H9 (cell line): ENCODE measurements at regions not wholly inside any gene's neighbourhood (a gene's known extent, or its start where the extent isn't known, plus 50 kb on each side); places are given as distances from the start of the nearest gene placed in this dataset.

Experiments
- DNase-seq: peaks from one replicate; pipeline ENCODE4 v3.0.0-alpha.2; 2017
- H2AFZ ChIP-seq: one replicate; pipeline ENCODE4 v1.6.1; 2013; ENCODE audit warnings: mild to moderate bottlenecking, low read length, control low read depth, moderate library complexity
- H2AK5ac ChIP-seq: 2 replicates; pipeline ENCODE4 v1.6.1; 2013; ENCODE audit warnings: low read length, control low read depth, mixed read lengths; ENCODE audit not compliant: insufficient read length
- H2BK120ac ChIP-seq: one replicate; pipeline ENCODE4 v1.6.1; 2013; ENCODE audit warnings: low read depth, mild to moderate bottlenecking, low read length, control low read depth, inconsistent platforms; ENCODE audit not compliant: poor library complexity, severe bottlenecking
- H2BK12ac ChIP-seq: 2 replicates; pipeline ENCODE4 v1.6.1; 2013; ENCODE audit warnings: low read length, control low read depth, mixed read lengths, low read depth; ENCODE audit not compliant: insufficient read length
- H2BK15ac ChIP-seq: 2 replicates; pipeline ENCODE4 v1.6.1; 2013; ENCODE audit warnings: low read depth, low read length, control low read depth
- H2BK20ac ChIP-seq: one replicate; pipeline ENCODE4 v1.6.1; 2013; ENCODE audit warnings: low read depth, mild to moderate bottlenecking, low read length, control low read depth, inconsistent platforms; ENCODE audit not compliant: poor library complexity, severe bottlenecking
- H2BK5ac ChIP-seq: 2 replicates; pipeline ENCODE4 v1.6.1; 2013; ENCODE audit warnings: low read length, control low read depth, mixed read lengths; ENCODE audit not compliant: insufficient read length
- H3K14ac ChIP-seq: 2 replicates; pipeline ENCODE4 v1.6.1; 2013; ENCODE audit warnings: low read length, control low read depth; ENCODE audit not compliant: insufficient read depth
- H3K18ac ChIP-seq: 2 replicates; pipeline ENCODE4 v1.6.1; 2013; ENCODE audit warnings: low read depth, mild to moderate bottlenecking, mixed read lengths, low read length, control low read depth; ENCODE audit not compliant: insufficient read length
- H3K23ac ChIP-seq: 2 replicates; pipeline ENCODE4 v1.6.1; 2013; ENCODE audit warnings: low read length, control low read depth, mixed read lengths, low read depth; ENCODE audit not compliant: insufficient read length
- H3K23me2 ChIP-seq: 2 replicates; pipeline ENCODE4 v1.6.1; 2013; ENCODE audit warnings: low read depth, mild to moderate bottlenecking, mixed read lengths, low read length, control low read depth; ENCODE audit not compliant: insufficient read length, poor library complexity, severe bottlenecking
- H3K27ac ChIP-seq: 2 replicates; pipeline ENCODE4 v1.5.1; 2013; ENCODE audit warnings: low read length, control low read depth, mixed read lengths, low read depth; ENCODE audit not compliant: insufficient read length
- H3K27me3 ChIP-seq: 2 replicates; pipeline ENCODE4 v1.6.1; 2013; ENCODE audit warnings: low read length, control low read depth, inconsistent platforms; ENCODE audit not compliant: insufficient read depth
- H3K4ac ChIP-seq: 2 replicates; pipeline ENCODE4 v1.6.1; 2013; ENCODE audit warnings: low read depth, mild to moderate bottlenecking, control low read depth, inconsistent platforms, low read length, moderate library complexity
- H3K4me1 ChIP-seq: 2 replicates; pipeline ENCODE4 v1.6.1; 2013; ENCODE audit warnings: low read length, control low read depth, inconsistent platforms; ENCODE audit not compliant: insufficient read depth
- H3K4me2 ChIP-seq: 2 replicates; pipeline ENCODE4 v1.6.1; 2013; ENCODE audit warnings: low read length, control low read depth, mixed read lengths; ENCODE audit not compliant: insufficient read length, insufficient read depth
- H3K56ac ChIP-seq: 2 replicates; pipeline ENCODE4 v1.6.1; 2013; ENCODE audit warnings: low read depth, mild to moderate bottlenecking, mixed read lengths, low read length, control low read depth; ENCODE audit not compliant: insufficient read length
- H3K79me1 ChIP-seq: 2 replicates; pipeline ENCODE4 v1.6.1; 2013; ENCODE audit warnings: low read depth, mild to moderate bottlenecking, moderate library complexity, low read length, control low read depth, inconsistent platforms; ENCODE audit not compliant: insufficient read depth, poor library complexity, severe bottlenecking
- H3K79me2 ChIP-seq: 2 replicates; pipeline ENCODE4 v1.6.1; 2013; ENCODE audit warnings: low read length, control low read depth, inconsistent platforms; ENCODE audit not compliant: insufficient read depth
- H3K9ac ChIP-seq: 2 replicates; pipeline ENCODE4 v1.6.1; 2013; ENCODE audit warnings: low read length, control low read depth, mixed read lengths; ENCODE audit not compliant: insufficient read length; ENCODE audit errors: extremely low read depth
- H3K9me3 ChIP-seq: one replicate; pipeline ENCODE4 v1.6.1; 2013; ENCODE audit warnings: low read depth, low read length, inconsistent platforms; ENCODE audit not compliant: control insufficient read depth
- H3T11ph ChIP-seq: one replicate; pipeline ENCODE4 v1.6.1; 2013; ENCODE audit warnings: mild to moderate bottlenecking, low read length, control low read depth, inconsistent platforms
- H4K20me1 ChIP-seq: one replicate; pipeline ENCODE4 v1.6.1; 2013; ENCODE audit not compliant: control insufficient read depth, insufficient read length, insufficient read depth
- H4K5ac ChIP-seq: 2 replicates; pipeline ENCODE4 v1.6.1; 2013; ENCODE audit warnings: low read depth, mild to moderate bottlenecking, mixed read lengths, low read length, control low read depth; ENCODE audit not compliant: insufficient read length
- H4K8ac ChIP-seq: replicated peaks from 2 replicates; pipeline ENCODE4 v1.6.1; 2013; ENCODE audit warnings: low read length, control low read depth, mixed read lengths, low read depth; ENCODE audit not compliant: insufficient read length
- H4K91ac ChIP-seq: 2 replicates; pipeline ENCODE4 v1.6.1; 2013; ENCODE audit warnings: low read depth, mild to moderate bottlenecking, moderate library complexity, mixed read lengths, low read length, control low read depth; ENCODE audit not compliant: insufficient read length
- H3K27ac Mint-ChIP-seq, 3 experiments: 2 replicates in 2 of 3; 3 replicates in 1 of 3; pipeline ENCODE4 v1.8.0; 2020 to 2021; ENCODE audit warnings: mixed read lengths in 3 of 3, mild to moderate bottlenecking in 1 of 3, moderate library complexity in 1 of 3
- H3K27me3 Mint-ChIP-seq: 2 replicates; pipeline ENCODE4 v1.8.0; 2021; ENCODE audit warnings: low read depth, mild to moderate bottlenecking, moderate library complexity, mixed read lengths
- H3K36me3 Mint-ChIP-seq, 3 experiments: 2 replicates in 2 of 3; 3 replicates in 1 of 3; pipeline ENCODE4 v1.8.0; 2020 to 2021; ENCODE audit warnings: low read depth in 3 of 3, mixed read lengths in 3 of 3; ENCODE audit not compliant: insufficient read depth in 1 of 3
- H3K4me1 Mint-ChIP-seq, 2 experiments: 2 replicates each; pipeline ENCODE4 v1.8.0; 2020; ENCODE audit warnings: mixed read lengths in 2 of 2
- H3K4me3 Mint-ChIP-seq, 2 experiments: 2 replicates in 1 of 2; 3 replicates in 1 of 2; pipeline ENCODE4 v1.8.0; 2020 to 2021; ENCODE audit warnings: mild to moderate bottlenecking in 2 of 2, mixed read lengths in 2 of 2, moderate library complexity in 1 of 2
- H3K9me3 Mint-ChIP-seq, 2 experiments: 2 replicates in 1 of 2; 3 replicates in 1 of 2; pipeline ENCODE4 v1.8.0; 2020; ENCODE audit warnings: mild to moderate bottlenecking in 2 of 2, mixed read lengths in 2 of 2, moderate library complexity in 1 of 2
- CTCF ChIP-seq: fragments of 200-600 bp; sonication (generic); conservative IDR thresholded peaks from 3 replicates; pipeline ENCODE4 v1.8.0; 2021; ENCODE audit warnings: antibody characterized with exemption, mild to moderate bottlenecking
- WGBS: extraction: QIAGEN DNeasy Blood & Tissue Kit; methylation state at CpG from one replicate; pipeline ENCODE4 v1.1.7; 2013; ENCODE audit warnings: missing lambda C conversion rate, low lambda C conversion rate, mixed read lengths; ENCODE audit not compliant: insufficient read length; ENCODE audit errors: extremely low coverage; 5-methylcytosine and 5-hydroxymethylcytosine counted together

- H3K9me3 ChIP-seq: no peaks in the 10 kb centered on the region
- no peak overlapping the region for H3K4me3 Mint-ChIP-seq
- H3K27ac Mint-ChIP-seq: no peak overlapping the region
- H4K91ac ChIP-seq: no peak overlapping the region
- no peak overlapping the region for H2AK5ac ChIP-seq
- H3K27me3 ChIP-seq: no peaks in the 10 kb centered on the region
- H2BK5ac ChIP-seq: no peak overlapping the region
- no peaks in the 10 kb centered on the region for H4K20me1 ChIP-seq
- no peak overlapping the region for H2AFZ ChIP-seq
- no peaks in the 10 kb centered on the region for H3K79me1 ChIP-seq
- no peaks in the 10 kb centered on the region for H3K23me2 ChIP-seq
- H4K8ac ChIP-seq: no peak overlapping the region
- TF ChIP-seq CTCF: peak; percentile 31; the same call in 2 of the 3 replicates
- peaks cover 11 to 16% of the 10 kb centered on the region in 2 experiments for H3K4me1 Mint-ChIP-seq
- no peak overlapping the region for H3K18ac ChIP-seq
- H2BK120ac ChIP-seq: no peak overlapping the region
- H3K27ac ChIP-seq: no peak overlapping the region
- peaks cover 0 to 6% (median 0%) of the 10 kb centered on the region in 3 experiments; a peak in 2 of 7 replicates for H3K36me3 Mint-ChIP-seq
- no peaks in the 10 kb centered on the region for H3K4me1 ChIP-seq
- H4K5ac ChIP-seq: peak overlapping the region; percentile 54
- H3K14ac ChIP-seq: peak overlapping the region; percentile 53; the same call in 1 of the 2 replicates
- DNase-seq: no peak
- no peak overlapping the region for H3K56ac ChIP-seq
- H3K9me3 Mint-ChIP-seq: peaks cover 0 to 3% of the 10 kb centered on the region in 2 experiments; a peak in 1 of 5 replicates
- H3K4ac ChIP-seq: no peak overlapping the region
- H3K79me2 ChIP-seq: no peaks in the 10 kb centered on the region
- H3K9ac ChIP-seq: no peak overlapping the region
- WGBS: no CpG with 5 or more reads among the region's 16 CpGs
- H2BK15ac ChIP-seq: no peak overlapping the region
- H3T11ph ChIP-seq: no peak overlapping the region
- peaks cover 3% of the 10 kb centered on the region for H3K27me3 Mint-ChIP-seq
- no peak overlapping the region for H3K4me2 ChIP-seq
- H3K23ac ChIP-seq: no peak overlapping the region
- H2BK20ac ChIP-seq: no peak overlapping the region
- H2BK12ac ChIP-seq: no peak overlapping the region
Measured at GRCh38 chr7:51645702-51646298, 329.2 kb upstream of the COBL start.
